GM21717 (cell line): ENCODE measurements at regions not wholly inside any gene's neighbourhood (a gene's known extent, or its start where the extent isn't known, plus 50 kb on each side); places are given as distances from the start of the nearest gene placed in this dataset.

Experiments used
- ATAC-seq: cut with Tn5 transposase; IDR thresholded peaks from one replicate; pipeline ENCODE4 v1.9.1; 2021; ENCODE audit warnings: mild to moderate bottlenecking, moderate library complexity; ENCODE audit not compliant: unreplicated experiment

DNA sequence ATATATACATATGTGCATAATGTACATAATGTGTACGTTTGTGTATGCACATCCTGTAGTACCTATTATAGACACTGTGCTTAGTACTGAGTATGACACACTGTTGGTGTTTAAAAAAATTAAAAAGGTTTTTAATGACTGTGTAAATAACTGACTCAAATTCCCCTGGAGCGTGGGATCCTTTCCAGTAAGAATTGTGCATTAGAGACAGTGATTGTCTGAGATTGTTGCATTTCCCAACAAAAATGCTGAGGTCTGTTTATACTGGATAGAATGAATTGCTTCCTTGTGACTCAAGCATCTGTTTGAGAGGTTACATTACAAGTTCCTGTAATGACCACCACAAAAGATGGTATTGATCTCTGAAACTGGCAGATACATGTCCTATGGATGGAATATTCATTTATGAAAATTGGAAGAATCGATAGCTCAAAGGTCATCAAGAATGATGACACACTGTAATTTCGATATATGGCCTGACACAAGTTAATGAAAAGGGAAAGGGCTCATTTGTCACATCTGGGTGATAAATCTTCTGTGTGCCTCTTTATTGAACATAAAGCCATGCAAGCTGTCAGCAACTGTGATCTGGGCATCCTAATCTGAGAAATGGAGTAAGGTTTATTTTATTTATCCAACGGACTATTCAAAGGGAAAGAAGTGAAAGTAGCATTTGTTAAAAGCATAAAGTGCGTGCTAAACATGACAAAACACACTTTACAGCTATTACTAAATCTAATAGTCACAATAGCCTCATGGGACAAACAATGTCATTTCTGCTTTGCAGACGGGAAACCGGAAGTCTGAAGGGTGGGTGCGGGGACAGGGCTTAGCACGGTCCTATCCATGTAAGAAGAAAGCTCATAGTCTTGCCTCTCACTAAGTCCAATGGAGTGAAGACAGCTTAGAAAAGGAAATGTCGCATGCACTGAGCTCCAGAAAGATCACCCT lies 228.8 kb downstream of the CDH11 start:
- no peak for ATAC-seq

DNA sequence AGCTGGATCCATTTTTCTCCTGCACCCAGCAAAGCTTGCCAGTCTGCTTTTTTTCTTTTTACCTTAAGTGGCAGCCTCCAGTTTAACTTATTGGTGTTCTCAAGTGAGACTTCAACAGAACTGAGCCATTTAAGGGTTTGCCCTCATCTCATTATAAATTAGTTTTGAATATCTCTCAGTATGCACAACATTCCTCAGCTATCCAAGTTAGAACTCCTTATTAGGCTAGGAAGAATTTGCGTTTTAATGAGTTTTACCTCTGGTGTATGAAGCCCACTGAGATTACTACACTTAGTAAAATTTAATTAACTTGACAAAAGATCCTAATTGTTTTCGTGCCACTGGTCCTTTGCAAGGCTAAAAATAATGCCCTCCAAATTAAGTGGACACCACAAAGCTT lies 232.4 kb downstream of the CDH11 start:
- no peak for ATAC-seq

DNA sequence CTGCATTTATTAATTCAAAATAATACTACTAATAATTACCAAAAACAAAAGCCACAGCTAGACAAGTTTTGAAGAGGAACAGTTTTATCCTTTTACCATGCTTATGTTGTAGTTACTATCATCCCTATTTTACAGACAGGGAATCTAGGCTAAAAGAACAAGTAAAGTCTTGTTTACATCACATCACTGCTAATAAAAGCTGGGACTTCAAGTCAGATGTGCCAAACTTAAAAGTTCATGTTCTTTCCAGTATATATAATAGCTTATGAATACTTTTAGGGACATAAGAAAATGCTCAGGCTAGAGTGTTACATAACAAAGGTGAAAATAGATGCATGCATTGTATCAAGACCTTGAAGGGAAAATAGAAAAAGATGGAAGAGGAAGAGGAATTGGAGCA lies 234.2 kb downstream of the CDH11 start:
- ATAC-seq, result no peak

DNA sequence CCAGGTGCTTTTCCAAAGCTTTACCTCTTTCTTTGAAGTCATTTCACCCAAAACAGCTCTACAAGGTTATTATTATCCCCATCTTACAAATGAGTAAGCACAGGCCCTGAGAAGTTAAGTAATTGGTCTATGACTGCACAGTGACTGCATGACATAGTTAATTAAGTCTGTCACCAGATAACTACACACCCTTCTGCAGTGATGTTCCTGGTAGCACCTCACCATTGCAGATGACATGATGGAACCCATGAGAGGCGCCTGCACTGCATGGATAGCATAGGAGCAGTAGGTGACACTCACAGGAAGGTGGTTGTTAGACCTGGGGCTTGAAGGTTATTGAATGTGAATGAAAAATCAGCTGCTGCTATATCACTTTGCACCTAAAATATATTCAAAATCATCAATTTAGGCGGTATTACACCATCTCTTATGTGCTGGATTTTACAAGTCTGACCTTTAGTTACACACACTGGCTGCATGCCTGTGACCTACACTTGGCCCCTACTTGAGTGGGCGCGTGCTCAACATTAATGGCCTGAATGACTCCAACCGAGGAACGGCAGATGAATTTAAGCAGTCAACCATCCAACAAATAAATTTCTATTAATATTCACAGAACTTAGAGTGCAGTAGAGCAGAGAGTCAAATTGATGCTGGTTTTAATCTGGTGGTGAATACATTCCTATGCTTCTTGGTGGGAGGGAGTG lies 239.6 kb downstream of the CDH11 start:
- no peak for ATAC-seq

DNA sequence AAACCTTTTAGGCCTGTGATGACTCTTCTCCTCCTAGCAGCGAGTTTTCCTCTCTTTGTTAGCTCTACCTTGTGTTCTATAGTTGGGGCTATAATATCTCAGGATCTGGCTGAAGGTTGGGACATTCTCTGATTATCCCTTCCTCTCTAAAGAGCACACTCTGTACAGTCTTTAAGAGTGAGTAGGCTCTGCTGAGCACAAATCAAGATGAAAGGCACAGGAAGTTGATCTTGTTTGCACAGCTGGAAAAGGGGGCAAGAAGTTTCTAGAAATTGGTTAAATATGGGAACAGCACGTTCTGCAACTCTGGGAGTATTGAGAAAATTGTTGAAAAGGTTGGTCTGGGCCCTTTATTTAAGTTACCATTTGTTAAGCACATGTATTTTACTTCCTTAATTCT lies 240.9 kb downstream of the CDH11 start:
- no peak for ATAC-seq

DNA sequence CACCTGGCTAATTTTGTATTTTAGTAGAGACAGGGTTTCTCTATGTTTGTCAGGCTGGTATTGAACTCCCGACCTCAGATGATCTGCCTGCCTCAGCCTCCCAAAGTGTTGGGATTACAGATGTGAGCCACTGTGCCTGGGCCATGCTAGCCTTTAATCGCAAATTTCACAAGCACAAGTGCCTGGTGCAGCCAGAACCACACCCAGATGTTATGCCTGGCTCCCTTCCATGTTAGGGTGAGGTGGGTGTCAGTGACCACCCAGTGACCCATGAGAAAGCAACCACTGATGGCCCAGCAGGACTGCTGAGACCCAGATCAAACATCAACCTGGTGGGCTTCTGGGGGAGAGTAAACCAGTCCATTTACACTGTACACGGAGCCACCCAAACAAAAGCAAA lies 241.9 kb downstream of the CDH11 start:
- ATAC-seq, result no peak

DNA sequence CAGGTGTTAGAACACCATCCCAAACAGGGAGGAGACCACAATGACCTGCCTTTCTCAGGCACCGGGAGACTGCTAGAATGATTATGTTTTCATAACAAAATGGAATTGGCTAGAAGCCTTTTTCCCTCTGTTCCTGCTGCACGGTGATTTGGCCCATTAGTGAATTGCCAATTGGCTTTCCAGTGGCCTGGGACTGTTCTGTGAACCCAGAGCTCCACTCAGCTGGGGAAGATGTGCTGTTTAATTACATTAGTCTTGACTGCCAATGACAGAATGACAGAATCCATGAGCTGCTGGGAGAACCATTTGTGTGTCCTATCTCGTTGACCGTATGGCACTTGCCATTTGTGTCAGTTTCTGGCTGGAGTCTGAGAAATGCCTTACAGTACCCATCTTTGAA lies 242.9 kb downstream of the CDH11 start:
- no peak for ATAC-seq

DNA sequence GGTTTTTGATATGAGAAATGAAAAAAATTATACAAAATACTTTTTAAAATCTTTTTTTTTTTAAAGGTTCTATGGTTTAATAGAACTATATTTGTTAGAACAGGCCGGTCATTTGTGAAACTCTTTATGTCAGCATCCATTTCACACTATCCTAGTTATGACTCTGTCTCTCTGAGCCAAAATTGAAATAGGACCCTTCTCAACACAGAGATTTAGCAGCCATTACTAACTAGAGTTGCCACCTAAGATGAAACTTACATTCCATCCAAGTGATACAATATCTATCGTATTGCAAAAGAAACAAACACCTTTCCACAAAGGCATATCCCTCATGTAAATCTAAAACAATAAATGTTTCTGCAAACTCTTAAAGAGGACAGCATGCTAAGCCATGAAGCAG lies 249.8 kb downstream of the CDH11 start:
- ATAC-seq, result no peak

DNA sequence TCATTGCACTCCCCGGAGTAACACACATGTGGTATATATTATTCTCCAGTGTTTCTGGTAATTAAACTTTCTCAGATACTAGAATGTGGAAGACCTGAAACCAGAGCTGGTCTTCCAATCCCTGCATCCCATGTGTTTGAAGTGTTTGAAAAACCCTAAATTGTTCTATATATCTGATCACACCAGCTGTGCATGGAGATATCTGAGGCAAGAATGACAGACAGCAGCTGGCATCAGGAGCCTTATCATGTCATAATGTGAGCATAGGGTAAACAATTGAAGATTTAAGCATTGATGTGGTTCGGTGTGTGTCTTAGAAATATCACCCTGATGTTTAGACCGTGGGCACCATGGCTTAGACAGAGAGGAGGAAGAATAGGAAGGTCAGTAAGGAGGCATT lies 251.0 kb downstream of the CDH11 start:
- ATAC-seq, result no peak

DNA sequence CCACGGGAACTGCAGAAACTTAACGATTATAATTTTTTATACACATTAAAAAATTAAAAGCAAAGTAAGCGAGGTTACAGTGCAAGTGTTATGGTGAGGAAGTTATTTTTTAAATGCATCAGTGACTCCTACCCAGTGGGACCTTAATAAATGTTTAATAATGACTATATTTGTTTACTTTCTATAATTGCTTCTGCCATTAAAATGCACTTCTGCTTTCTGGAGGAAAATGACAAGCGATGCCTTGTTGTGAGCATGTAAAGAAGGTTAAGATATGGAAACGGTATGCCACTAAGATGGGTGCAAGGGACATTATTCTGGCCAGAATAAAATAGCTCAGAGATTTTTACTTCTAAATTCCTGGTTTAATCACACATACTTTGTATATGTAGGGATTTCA lies 252.1 kb downstream of the CDH11 start:
- no peak for ATAC-seq

DNA sequence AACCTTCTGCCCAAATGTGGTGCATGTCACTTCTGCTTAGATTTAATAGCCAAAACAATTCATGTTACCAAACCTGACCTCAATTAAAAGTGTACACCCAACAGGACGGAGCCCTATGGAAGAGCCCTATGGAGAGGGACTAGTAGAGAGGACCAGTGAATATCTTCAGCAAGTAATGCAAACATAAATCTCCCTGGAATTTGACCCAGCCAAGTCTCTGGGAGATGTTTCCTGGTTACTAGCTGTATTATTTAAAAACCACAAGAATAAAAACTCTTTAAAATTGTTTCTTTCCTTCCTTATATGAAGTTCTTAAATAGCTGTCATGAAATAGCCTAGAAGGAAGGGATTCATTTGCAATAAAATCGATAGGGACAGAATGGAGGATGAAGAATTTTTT lies 255.8 kb downstream of the CDH11 start:
- no peak for ATAC-seq

DNA sequence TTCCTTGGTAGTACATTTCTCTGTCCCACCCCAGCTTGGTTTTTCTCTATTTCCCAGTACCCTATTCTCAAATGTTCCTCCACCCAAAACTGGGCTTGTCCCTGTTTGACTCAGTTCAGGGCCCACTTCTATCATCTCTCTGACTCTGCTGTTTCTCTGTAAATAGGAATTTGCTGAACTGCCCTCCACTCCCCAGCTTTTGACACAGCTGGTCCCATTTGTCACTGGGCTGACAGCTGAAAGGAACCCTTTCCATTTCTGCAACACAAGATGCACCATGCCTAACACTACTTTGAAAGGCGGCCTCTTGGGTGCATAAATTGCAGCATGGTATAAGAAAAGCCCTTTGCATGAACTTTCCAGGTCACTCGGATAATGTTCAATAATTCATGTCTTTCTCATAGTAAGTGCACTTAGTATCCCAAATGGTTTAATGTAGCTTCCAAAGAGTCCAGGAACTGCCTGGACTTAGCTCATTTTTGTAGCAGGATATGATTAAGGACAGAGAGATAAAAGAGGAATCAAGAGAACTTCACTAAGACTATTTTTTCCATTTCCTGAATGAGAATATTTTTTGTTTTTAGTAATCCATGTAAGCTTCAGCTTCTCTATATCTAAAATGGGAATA lies 256.7 kb downstream of the CDH11 start:
- no peak for ATAC-seq

DNA sequence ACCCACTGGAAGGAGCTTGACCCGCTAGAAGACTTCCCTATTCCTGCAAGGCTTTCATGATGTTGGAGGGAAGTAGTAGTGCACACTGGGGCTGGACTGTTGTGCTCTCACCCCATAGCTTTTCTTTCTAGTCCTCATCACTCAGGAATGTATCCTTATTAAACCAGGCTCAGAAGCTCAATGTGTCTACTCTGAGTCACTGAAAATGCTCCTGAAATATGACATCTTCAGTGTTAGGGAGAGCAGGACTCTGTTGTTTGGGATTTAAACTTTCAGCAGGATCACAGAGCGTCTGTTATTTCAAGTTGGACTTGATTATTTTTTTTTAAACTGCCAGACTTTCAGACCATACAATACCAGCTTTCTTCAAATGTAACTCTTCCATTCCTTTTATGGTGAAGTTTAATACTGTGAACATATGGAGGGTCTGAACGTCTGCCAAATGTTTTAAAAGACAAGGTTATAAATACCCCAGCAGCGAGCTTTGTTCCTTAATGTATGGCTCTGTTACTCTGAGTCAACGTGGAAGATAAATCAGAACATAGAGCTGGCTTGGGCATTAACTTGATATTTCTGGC lies 257.5 kb downstream of the CDH11 start:
- no peak for ATAC-seq

DNA sequence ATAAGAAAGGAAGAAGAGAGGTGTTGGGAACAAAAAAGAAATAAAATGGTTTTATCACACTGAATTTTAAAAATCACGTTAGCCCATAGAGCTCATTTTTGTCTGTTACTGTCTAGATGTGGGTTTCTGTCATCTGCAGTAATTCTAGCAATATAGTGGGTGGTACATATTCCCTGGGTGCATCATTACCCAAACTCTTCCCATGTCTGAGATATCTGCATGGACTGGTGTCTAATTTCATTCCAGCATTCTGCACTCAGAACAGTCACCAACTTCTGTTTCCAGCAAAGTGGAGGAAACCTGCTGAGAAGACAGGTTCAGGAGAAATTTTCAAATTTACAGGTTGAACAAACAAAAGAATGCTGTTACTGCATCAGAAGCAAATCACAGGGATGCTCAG lies 263.8 kb downstream of the CDH11 start:
- no peak for ATAC-seq

DNA sequence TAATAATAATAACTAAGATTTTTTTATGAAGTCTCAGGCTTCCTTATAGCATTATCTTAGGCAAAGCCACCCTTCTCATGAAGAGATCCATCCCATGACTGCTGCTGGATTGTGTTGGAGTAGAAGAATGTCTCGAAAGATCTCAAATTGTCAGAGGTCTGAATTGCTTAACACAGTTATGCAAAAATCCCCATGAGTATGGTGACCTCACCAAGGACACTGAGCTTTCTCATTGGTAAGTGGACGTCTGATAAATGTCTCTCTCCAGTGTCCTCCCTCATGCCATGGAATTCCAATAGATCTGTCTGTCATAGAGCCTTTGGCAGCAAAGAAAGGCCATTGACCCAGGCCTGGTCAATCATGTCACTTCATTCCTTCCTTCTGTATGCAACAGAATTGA lies 264.5 kb downstream of the CDH11 start:
- ATAC-seq, result no peak

DNA sequence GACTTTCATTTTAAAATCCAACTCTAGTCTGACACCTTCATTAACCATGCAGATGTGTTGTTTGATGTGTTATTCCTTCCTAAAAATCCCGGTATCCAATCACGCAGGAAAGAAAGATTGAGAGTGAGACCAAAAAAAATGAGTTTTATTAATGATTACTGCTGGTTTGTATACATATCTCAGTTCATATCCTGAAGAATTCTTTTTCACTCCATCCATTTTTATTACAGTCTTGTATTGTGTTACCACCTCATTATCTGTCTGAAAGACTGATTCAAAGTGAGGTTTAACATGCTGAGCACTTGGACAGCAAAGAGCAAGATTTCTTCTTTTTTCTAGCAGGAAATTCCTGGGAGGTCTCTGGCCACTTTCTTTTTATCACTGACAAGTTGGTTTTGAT lies 268.3 kb downstream of the CDH11 start:
- ATAC-seq, result no peak

DNA sequence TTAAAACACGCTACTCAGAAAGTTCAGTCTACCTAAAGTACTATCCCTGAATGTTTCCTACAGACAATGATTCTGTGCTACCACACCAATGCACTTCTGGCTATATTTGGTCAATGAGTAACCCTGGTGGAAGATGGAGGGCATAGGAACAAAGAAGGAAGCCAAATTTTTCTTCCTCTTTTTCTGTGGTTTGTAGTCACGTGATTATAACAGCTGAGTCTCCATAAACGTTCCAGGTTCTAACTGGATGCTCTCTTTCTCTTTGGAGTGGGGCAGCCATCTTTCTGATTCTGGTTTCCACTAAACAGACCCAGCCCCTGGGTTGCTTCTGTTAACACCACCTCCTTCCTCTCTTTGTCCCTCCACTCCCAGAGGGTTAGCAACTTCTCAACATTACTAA lies 274.9 kb downstream of the CDH11 start:
- ATAC-seq, result no peak

DNA sequence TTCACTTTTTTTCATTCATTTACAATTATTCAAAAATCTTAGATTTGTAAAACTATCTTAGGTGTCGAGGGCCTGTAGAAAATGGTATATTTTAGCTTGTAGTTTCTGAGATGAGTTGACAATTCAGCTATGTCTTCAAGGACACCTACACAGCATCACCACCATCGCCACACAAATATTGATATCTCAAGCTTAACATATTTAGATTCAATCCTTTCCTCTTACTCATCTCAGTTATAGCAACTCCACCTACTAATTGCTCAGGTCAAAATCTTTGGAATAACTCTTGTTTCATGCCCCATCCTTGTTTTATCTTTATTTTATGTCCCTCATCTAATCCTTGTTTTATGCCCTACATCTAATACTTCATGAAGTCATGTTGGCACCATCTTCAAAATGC lies 276.8 kb downstream of the CDH11 start:
- no peak for ATAC-seq

DNA sequence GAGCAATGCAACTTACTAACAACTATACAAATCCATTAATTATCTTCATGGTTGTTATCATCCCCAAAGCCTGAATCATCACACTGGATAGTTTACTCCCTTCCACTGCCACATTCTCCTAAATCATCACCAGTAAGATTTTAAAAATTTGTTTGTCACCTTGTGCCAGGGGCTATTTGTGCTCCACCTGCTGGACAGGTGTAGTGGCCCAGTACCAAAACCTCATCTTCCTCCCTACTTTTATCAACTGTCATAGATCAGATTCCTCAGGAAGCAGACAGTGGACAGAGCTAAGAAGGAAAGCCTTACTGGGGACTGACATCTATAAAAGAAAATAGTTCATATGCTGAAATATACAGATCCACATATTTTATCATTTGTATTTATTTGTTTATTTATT lies 280.4 kb downstream of the CDH11 start:
- no peak for ATAC-seq

DNA sequence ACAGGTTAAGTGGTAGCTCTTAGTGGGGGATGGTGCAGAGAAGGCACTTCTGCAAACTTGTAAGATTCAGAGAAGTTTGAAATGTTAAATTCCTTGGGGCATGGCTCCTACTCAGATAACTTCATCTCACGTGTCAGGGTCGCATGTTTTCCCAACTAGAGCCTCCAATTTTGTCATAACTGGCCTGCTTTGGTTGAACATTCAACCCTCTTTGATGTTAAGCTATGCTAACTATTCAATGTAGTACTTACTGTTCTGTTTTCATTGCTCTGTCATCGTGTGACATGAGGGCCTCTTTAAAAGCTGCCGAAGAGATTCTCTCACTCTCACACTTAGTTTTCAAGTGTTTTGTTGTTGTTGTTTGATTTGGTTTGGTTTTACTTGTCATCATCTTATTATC lies 280.8 kb downstream of the CDH11 start:
- ATAC-seq, result no peak

DNA sequence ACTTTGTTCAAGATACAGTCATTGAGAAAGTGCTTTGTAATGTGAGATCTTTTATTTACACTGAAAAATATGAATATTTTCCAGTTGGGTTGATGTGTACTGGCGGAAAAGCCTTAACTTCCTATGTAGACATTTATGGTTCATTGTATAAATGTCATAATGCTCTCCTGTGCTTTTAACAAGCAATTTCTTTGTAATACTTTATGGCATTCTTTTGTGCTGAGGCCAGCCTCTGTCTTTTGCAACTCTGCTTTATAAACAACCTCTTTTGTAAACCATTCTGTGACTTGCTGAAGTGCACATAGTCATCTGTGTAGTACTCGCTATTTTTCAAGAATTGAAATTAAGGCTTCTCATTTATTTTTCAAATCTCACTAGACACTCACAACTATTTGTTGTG lies 291.2 kb downstream of the CDH11 start:
- ATAC-seq, result no peak

DNA sequence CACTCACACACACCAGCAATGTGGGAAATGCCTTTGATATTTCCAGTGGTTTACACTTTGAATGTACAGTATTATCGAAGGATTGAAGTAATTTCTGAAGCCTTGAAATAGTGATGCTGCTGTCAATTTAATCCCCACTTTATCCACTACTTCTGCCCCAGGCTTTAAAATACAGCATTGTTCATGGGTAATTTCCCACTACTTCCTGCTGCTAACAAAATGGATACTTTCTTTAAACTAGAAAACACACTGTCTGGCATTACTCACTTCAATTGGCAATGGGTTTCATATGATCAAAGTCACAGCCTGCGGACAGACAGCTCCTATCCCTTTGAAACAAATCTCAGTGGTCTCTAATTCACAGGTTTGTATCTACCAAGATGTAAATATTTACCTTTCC lies 292.2 kb downstream of the CDH11 start:
- ATAC-seq, result no peak
